GM12878 (cell line): ENCODE measurements at regions not wholly inside any gene's neighbourhood (a gene's known extent, or its start where the extent isn't known, plus 50 kb on each side); places are given as distances from the start of the nearest gene placed in this dataset.

Source experiments
- ATAC-seq: fragments of 200-7000 bp; cut with Tn5 transposase; 3 replicates; pipeline ENCODE4 v1.9.1; 2020; ENCODE audit warnings: mild to moderate bottlenecking, moderate library complexity
- BruUV-seq: library from RNA; stranded (reverse); fragments of 400-500 nt; replicated peaks from 2 replicates; lab custom pipeline; 2021; lab: Mats Ljungman, UMichigan
- CTCF ChIA-PET: fragments of 300-600 bp; sonication (Branson Sonifier 250); formaldehyde crosslinking; extraction: SDS; loops from one replicate; lab custom pipeline; 2021; ENCODE audit warnings: inconsistent platforms; lab: Yijun Ruan, JAX
- POLR2A ChIA-PET: fragments of 350-600 bp; formaldehyde crosslinking; extraction: SDS; loops from one replicate; lab custom pipeline; 2021; ENCODE audit warnings: inconsistent platforms; lab: Charles Lee
- RAD21 ChIA-PET: fragments of 300-600 bp; sonication (Branson Sonifier 250); formaldehyde crosslinking; loops from one replicate; lab custom pipeline; 2023; ENCODE audit warnings: antibody characterized with exemption; ENCODE audit not compliant: unreplicated experiment; lab: Charles Lee
- SMC1A ChIA-PET: fragments of 300-600 bp; sonication (Branson Sonifier 250); formaldehyde crosslinking; loops from one replicate; lab custom pipeline; 2023; ENCODE audit not compliant: unreplicated experiment, uncharacterized antibody; lab: Charles Lee
- DNase-seq: peaks from one replicate; pipeline ENCODE4 v3.0.0-alpha.2; 2011; ENCODE audit warnings: low read depth, low spot score
- FAIRE-seq: peaks from 3 replicates; lab custom pipeline; 2011; peaks lifted over from hg19 to GRCh38; lab: Jason Lieb, UNC
- H2AFZ ChIP-seq: 2 replicates; pipeline ENCODE4 v1.6.0; 2011; ENCODE audit warnings: low read depth, low read length, control low read depth; ENCODE audit not compliant: control insufficient read depth
- H3K27ac ChIP-seq: 2 replicates; pipeline ENCODE4 v1.5.1; 2011; ENCODE audit warnings: control low read depth; ENCODE audit not compliant: control insufficient read depth, insufficient read depth
- H3K27me3 ChIP-seq, 2 experiments: replicated peaks in 1 of 2; 2 replicates each; pipeline versions ENCODE4 v1.6.0 to v1.6.1; 2011; ENCODE audit warnings: low read length in 1 of 2; ENCODE audit not compliant: control insufficient read depth in 2 of 2, insufficient read depth in 2 of 2
- H3K36me3 ChIP-seq, 2 experiments: 2 replicates each; pipeline ENCODE4 v1.5.1; 2011; ENCODE audit warnings: low read length in 1 of 2; ENCODE audit not compliant: control insufficient read depth in 2 of 2, insufficient read depth in 2 of 2
- H3K4me1 ChIP-seq: 2 replicates; pipeline ENCODE4 v1.6.1; 2011; ENCODE audit warnings: mild to moderate bottlenecking, low read length, moderate library complexity, mixed read lengths; ENCODE audit not compliant: control insufficient read depth, insufficient read depth
- H3K4me2 ChIP-seq: 2 replicates; pipeline ENCODE4 v1.6.0; 2011; ENCODE audit warnings: control low read depth; ENCODE audit not compliant: control insufficient read depth, insufficient read depth
- H3K4me3 ChIP-seq: fragments of 200-600 bp; sonication (generic); 2 replicates; pipeline ENCODE4 v1.5.1; 2016
- H3K79me2 ChIP-seq: 2 replicates; pipeline ENCODE4 v1.6.0; 2011; ENCODE audit warnings: low read length; ENCODE audit not compliant: control insufficient read depth, insufficient read depth
- H3K9ac ChIP-seq: 2 replicates; pipeline ENCODE4 v1.8.0; 2011; ENCODE audit warnings: low read length, control low read depth, mixed read lengths; ENCODE audit not compliant: control insufficient read depth, insufficient read depth
- H3K9me3 ChIP-seq: replicated peaks from 3 replicates; pipeline ENCODE4 v1.5.1; 2011; ENCODE audit warnings: mild to moderate bottlenecking, low read length; ENCODE audit not compliant: control insufficient read depth, insufficient read depth
- H4K20me1 ChIP-seq: 2 replicates; pipeline ENCODE4 v1.6.0; 2011; ENCODE audit not compliant: control insufficient read depth, insufficient read depth
- CEBPB ChIP-seq, 2 experiments: fragments of 150-350 bp in 1 of 2; IDR thresholded peaks; 2 replicates each; pipeline ENCODE4 v1.6.1; 2012 to 2014; ENCODE audit warnings: low read depth in 2 of 2, low read length in 2 of 2, borderline replicate concordance in 1 of 2, inconsistent platforms in 1 of 2
- FOS ChIP-seq: IDR thresholded peaks from 3 replicates; pipeline ENCODE4 v1.6.1; 2011; ENCODE audit warnings: borderline replicate concordance; ENCODE audit not compliant: insufficient read length; ENCODE audit errors: extremely low read depth
- IRF4 ChIP-seq: IDR thresholded peaks from 2 replicates; pipeline ENCODE4 v1.6.1; 2011; ENCODE audit warnings: low read depth, low read length
- JUND ChIP-seq: IDR thresholded peaks from 2 replicates; pipeline ENCODE4 v1.6.1; 2012; ENCODE audit warnings: low read depth, mild to moderate bottlenecking, low read length, improper control_type of control experiment, moderate library complexity
- MYB ChIP-seq: fragments of 150-350 bp; IDR thresholded peaks from 2 replicates; pipeline ENCODE4 v1.6.1; 2014; ENCODE audit warnings: mild to moderate bottlenecking, low read depth, low read length, borderline replicate concordance
- NR2C2 ChIP-seq: IDR thresholded peaks from 2 replicates; pipeline ENCODE4 v1.6.1; 2011; ENCODE audit warnings: borderline replicate concordance, low read depth; ENCODE audit not compliant: control insufficient read depth, insufficient read length
- SMAD5 ChIP-seq: IDR thresholded peaks from 2 replicates; pipeline ENCODE4 v1.6.1; 2016; ENCODE audit warnings: antibody characterized with exemption, low read depth
- SPI1 ChIP-seq: IDR thresholded peaks from 2 replicates; pipeline ENCODE4 v1.6.1; 2011; ENCODE audit warnings: low read depth, mild to moderate bottlenecking, low read length, moderate library complexity, borderline replicate concordance; ENCODE audit not compliant: insufficient read depth
- WRNIP1 ChIP-seq: IDR thresholded peaks from 2 replicates; pipeline ENCODE4 v1.6.1; 2011; ENCODE audit warnings: low read depth, low read length, improper control_type of control experiment, borderline replicate concordance
- WGBS: methylation state at CpG from one replicate; pipeline ENCODE4 v1.1.6; 2016; ENCODE audit warnings: low lambda C conversion rate; ENCODE audit not compliant: insufficient replicate concordance, insufficient coverage; ENCODE audit errors: missing lambda C conversion rate; 5-methylcytosine and 5-hydroxymethylcytosine counted together
- in situ Hi-C: fragments of 300-500 bp; cut with MboI; formaldehyde crosslinking; loops from 9 replicates; pipeline ENCODE4 v1.14.3; 2018; ENCODE audit warnings: mixed read lengths
- intact Hi-C: fragments of 100-400 bp; cut with micrococcal nuclease; formaldehyde crosslinking; loops from one replicate; pipeline ENCODE4 v1.14.2; 2022; ENCODE audit not compliant: unreplicated experiment
- TF ChIP-seq, protein P1 (sequence below): IDR thresholded peaks from 2 replicates; pipeline ENCODE4 v1.6.1; 2012; ENCODE audit warnings: mild to moderate bottlenecking, low read depth, low read length

DNA sequence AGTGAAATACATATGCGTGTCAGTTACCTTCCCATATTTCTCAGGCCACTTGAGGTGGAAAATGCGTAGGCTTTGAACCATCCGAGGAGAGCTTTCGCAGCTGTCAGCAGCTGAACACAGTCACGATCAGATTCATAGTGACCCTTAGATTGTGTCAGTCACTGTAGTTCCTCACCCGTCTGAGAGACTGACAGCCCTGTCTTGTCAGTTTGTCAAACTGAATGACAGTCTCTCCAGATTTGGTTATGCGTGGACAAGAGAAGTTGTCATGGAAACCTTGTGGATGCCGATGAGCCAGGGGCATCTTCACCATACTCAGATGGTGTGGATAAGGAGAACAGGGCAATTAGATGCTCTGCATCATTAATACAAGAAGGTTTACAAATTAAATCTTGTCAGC lies 546.3 kb downstream of the TYW1 start:
- Histone ChIP-seq H4K20me1 (no peaks in the 10 kb centered on the region), H3K27ac (no peak overlapping the region), H3K4me2 (no peak overlapping the region), H3K4me3 (no peak overlapping the region), H3K36me3 (no peaks in the 10 kb centered on the region), H3K79me2 (no peaks in the 10 kb centered on the region), H3K9me3 (no peaks in the 10 kb centered on the region), H3K27me3 (no peaks in the 10 kb centered on the region), H2AFZ (no peak overlapping the region), H3K9ac (no peak overlapping the region), H3K4me1 (no peaks in the 10 kb centered on the region)
- ChIA-PET RAD21 (no interaction called here), SMC1A (no interaction called here), POLR2A (no interaction called here), CTCF (interaction anchor here (0.6 kb wide), 1 partner anchor 577 kb away, joined by 3 read pairs; no protein-coding TSS in a partner anchor)
- DNase-seq (no peak), FAIRE-seq (no peak), ATAC-seq (no peak)
- TF ChIP-seq NR2C2, result no peak
- WGBS, result 56% methylated on average over 8 of the region's 8 CpGs
- in situ Hi-C loops, result no loop called here
- no TSS peak for BruUV-seq
- intact Hi-C loops, result no loop called here

DNA sequence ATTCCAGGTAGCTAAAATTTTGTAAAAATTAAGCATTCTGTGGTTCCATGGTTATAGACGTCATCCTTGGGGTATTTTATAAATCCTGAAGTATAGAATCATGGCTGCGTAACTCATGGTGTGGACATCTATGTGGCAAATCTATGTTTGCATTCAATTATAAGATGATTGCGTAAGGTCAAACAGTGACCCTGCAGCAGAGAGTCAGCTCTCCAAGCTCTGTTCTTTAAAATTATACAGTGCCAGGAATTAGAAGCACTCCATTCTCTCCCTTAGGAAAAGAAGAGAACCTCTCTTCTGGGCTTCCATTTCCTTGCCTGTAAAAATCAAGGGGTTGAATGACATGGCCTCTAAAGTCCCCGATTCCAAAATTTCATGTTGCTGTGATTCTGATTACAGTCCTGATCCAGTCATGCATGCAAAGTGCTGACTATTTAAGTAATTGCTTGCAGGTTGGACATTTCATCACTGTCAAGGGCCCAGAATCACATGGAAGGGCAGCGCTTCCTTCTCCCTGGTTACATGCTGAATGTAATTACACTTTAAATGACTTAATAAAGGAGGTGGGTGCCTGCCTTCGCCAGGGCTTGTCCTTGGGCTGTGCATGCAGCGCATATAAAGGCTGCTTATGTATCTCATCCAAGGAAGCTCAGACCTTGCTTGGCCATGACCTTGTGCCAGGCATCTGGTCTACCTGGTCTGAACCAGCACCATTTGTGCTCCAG lies 550.7 kb downstream of the TYW1 start:
- SMC1A ChIA-PET, result no interaction called here
- TF ChIP-seq, protein P1, sequence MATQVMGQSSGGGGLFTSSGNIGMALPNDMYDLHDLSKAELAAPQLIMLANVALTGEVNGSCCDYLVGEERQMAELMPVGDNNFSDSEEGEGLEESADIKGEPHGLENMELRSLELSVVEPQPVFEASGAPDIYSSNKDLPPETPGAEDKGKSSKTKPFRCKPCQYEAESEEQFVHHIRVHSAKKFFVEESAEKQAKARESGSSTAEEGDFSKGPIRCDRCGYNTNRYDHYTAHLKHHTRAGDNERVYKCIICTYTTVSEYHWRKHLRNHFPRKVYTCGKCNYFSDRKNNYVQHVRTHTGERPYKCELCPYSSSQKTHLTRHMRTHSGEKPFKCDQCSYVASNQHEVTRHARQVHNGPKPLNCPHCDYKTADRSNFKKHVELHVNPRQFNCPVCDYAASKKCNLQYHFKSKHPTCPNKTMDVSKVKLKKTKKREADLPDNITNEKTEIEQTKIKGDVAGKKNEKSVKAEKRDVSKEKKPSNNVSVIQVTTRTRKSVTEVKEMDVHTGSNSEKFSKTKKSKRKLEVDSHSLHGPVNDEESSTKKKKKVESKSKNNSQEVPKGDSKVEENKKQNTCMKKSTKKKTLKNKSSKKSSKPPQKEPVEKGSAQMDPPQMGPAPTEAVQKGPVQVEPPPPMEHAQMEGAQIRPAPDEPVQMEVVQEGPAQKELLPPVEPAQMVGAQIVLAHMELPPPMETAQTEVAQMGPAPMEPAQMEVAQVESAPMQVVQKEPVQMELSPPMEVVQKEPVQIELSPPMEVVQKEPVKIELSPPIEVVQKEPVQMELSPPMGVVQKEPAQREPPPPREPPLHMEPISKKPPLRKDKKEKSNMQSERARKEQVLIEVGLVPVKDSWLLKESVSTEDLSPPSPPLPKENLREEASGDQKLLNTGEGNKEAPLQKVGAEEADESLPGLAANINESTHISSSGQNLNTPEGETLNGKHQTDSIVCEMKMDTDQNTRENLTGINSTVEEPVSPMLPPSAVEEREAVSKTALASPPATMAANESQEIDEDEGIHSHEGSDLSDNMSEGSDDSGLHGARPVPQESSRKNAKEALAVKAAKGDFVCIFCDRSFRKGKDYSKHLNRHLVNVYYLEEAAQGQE, result no peak
- TF ChIP-seq FOS (no peak), SPI1 (no peak), MYB (no peak), WRNIP1 (no peak), IRF4 (no peak), SMAD5 (no peak), CEBPB (IDR thresholded peaks at IDR 0.05; ENCODE audit: borderline replicate concordance in 1 of 2, low read depth in 2 of 2, low read length in 2 of 2) (no peak), JUND (no peak)
- Histone ChIP-seq H3K4me1 (no peaks in the 10 kb centered on the region), H3K4me3 (no peak overlapping the region), H3K4me2 (no peak overlapping the region), H4K20me1 (no peaks in the 10 kb centered on the region), H3K27ac (no peak overlapping the region), H3K79me2 (no peaks in the 10 kb centered on the region), H2AFZ (no peak overlapping the region), H3K9me3 (no peaks in the 10 kb centered on the region), H3K9ac (no peak overlapping the region), H3K36me3 (no peaks in the 10 kb centered on the region), H3K27me3 (no peaks in the 10 kb centered on the region)
- no peak for ATAC-seq
- RAD21 ChIA-PET, result no interaction called here
- no peak for FAIRE-seq
- no TSS peak for BruUV-seq
- POLR2A ChIA-PET, result no interaction called here
- intact Hi-C loops (no loop called here), in situ Hi-C loops (no loop called here)
- 43% methylated on average over 7 of the region's 7 CpGs for WGBS
- CTCF ChIA-PET, result no interaction called here
- no peak for DNase-seq
